GM23248 (cell line): ENCODE measurements at regions not wholly inside any gene's neighbourhood (a gene's known extent, or its start where the extent isn't known, plus 50 kb on each side); places are given as distances from the start of the nearest gene placed in this dataset.

Source experiments
- DNase-seq: peaks from one replicate; pipeline ENCODE4 v3.0.0-alpha.2; 2015
- H2AFZ ChIP-seq: fragments of 200-600 bp; sonication (generic); 2 replicates; pipeline ENCODE4 v1.6.1; 2016; ENCODE audit warnings: antibody characterized with exemption
- H3F3A ChIP-seq: fragments of 200-600 bp; sonication (generic); 2 replicates; pipeline ENCODE4 v1.6.1; 2016; ENCODE audit warnings: mild to moderate bottlenecking, antibody characterized with exemption, mixed run types; ENCODE audit not compliant: insufficient read depth
- H3K27ac ChIP-seq: fragments of 200-600 bp; sonication (generic); 2 replicates; pipeline ENCODE4 v1.5.1; 2016; ENCODE audit warnings: mild to moderate bottlenecking
- H3K27me3 ChIP-seq: fragments of 200-600 bp; sonication (generic); replicated peaks from 2 replicates; pipeline ENCODE4 v1.6.1; 2016; ENCODE audit warnings: mild to moderate bottlenecking; ENCODE audit not compliant: insufficient read depth
- H3K36me3 ChIP-seq: fragments of 200-600 bp; sonication (generic); 2 replicates; pipeline ENCODE4 v1.6.1; 2016; ENCODE audit warnings: low read depth, mild to moderate bottlenecking
- H3K4me1 ChIP-seq: fragments of 200-600 bp; sonication (generic); 2 replicates; pipeline ENCODE4 v1.6.1; 2016; ENCODE audit warnings: mild to moderate bottlenecking; ENCODE audit not compliant: insufficient read depth
- H3K4me2 ChIP-seq: fragments of 200-600 bp; sonication (generic); one replicate; pipeline ENCODE4 v1.6.1; 2016; ENCODE audit warnings: mild to moderate bottlenecking; ENCODE audit not compliant: unreplicated experiment
- H3K4me3 ChIP-seq: fragments of 200-600 bp; sonication (generic); 2 replicates; pipeline ENCODE4 v1.5.1; 2016; ENCODE audit warnings: mild to moderate bottlenecking
- H3K79me2 ChIP-seq: fragments of 200-600 bp; sonication (generic); 2 replicates; pipeline ENCODE4 v1.6.1; 2016; ENCODE audit warnings: mild to moderate bottlenecking; ENCODE audit not compliant: insufficient read depth
- H3K9ac ChIP-seq: fragments of 200-600 bp; sonication (generic); 2 replicates; pipeline ENCODE4 v1.6.1; 2016; ENCODE audit warnings: mild to moderate bottlenecking
- H3K9me2 ChIP-seq: fragments of 200-600 bp; sonication (generic); 2 replicates; pipeline ENCODE4 v1.6.1; 2016; ENCODE audit warnings: mixed run types, mild to moderate bottlenecking, moderate library complexity; ENCODE audit not compliant: insufficient read depth
- H3K9me3 ChIP-seq: fragments of 200-600 bp; sonication (generic); one replicate; pipeline ENCODE4 v1.6.1; 2017; ENCODE audit warnings: low read depth
- H4K20me1 ChIP-seq: fragments of 200-600 bp; sonication (generic); 2 replicates; pipeline ENCODE4 v1.6.0; 2016; ENCODE audit not compliant: insufficient read depth
- EZH2 ChIP-seq: fragments of 200-600 bp; sonication (generic); IDR thresholded peaks from 2 replicates; pipeline ENCODE4 v1.6.1; 2018; ENCODE audit warnings: antibody characterized with exemption, mild to moderate bottlenecking; ENCODE audit not compliant: insufficient read depth, poor library complexity, severe bottlenecking
- EZH2phosphoT487 ChIP-seq: fragments of 200-600 bp; sonication (generic); IDR thresholded peaks from 2 replicates; pipeline ENCODE4 v1.6.1; 2018; ENCODE audit warnings: antibody characterized with exemption, moderate library complexity, mild to moderate bottlenecking, low read depth; ENCODE audit not compliant: insufficient read depth
- WGBS, 2 experiments: methylation state at CpG; one replicate each; pipeline ENCODE4 v1.1.6; 2015 to 2017; ENCODE audit warnings: low lambda C conversion rate in 2 of 2, low coverage in 1 of 2; ENCODE audit errors: missing lambda C conversion rate in 2 of 2; 5-methylcytosine and 5-hydroxymethylcytosine counted together
- in situ Hi-C: fragments of 300-500 bp; cut with MboI; formaldehyde crosslinking; loops from 2 replicates; pipeline ENCODE4 v1.15.0; 2020

DNA sequence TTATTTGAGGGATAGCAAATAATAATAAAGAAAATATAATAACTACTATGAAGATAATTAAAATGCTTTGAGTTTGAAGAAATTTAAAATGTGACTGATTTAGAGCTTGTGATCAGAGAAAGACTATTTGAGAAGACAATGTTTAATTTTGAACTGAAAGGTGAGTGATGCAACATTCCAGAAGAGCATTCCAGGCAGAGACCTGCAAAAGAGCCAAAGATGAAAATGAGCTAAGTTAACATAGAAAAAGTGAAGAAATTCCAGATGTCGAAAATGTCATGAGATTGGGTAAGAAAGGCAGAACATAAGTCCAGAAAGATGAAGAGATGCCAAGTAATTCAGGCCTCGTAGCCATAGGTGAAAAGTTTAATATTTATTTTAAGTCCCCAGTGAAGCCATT lies 215.8 kb downstream of the FSIP2 start:
- Histone ChIP-seq H3K9me3 (no peaks in the 10 kb centered on the region), H3K27me3 (no peaks in the 10 kb centered on the region), H4K20me1 (no peaks in the 10 kb centered on the region), H3K79me2 (no peaks in the 10 kb centered on the region), H2AFZ (no peak overlapping the region), H3K27ac (no peak overlapping the region), H3K9me2 (no peaks in the 10 kb centered on the region), H3K4me1 (no peaks in the 10 kb centered on the region), H3K9ac (no peak overlapping the region), H3K4me2 (no peak overlapping the region), H3K4me3 (no peak overlapping the region), H3K36me3 (no peaks in the 10 kb centered on the region), H3F3A (no peaks in the 10 kb centered on the region)
- TF ChIP-seq EZH2phosphoT487 = no peak
- in situ Hi-C loops = no loop called here
- 22 to 25% methylated on average over 2 of the region's 2 CpGs for WGBS, 2 experiments
- DNase-seq = no peak

- Histone ChIP-seq H3K9me2 (no peaks in the 10 kb centered on the region), H3K27me3 (no peaks in the 10 kb centered on the region), H3F3A (no peaks in the 10 kb centered on the region), H3K79me2 (no peaks in the 10 kb centered on the region), H4K20me1 (no peaks in the 10 kb centered on the region), H3K4me3 (no peak overlapping the region), H3K9ac (no peak overlapping the region), H3K36me3 (no peaks in the 10 kb centered on the region), H3K4me1 (no peaks in the 10 kb centered on the region), H3K27ac (no peak overlapping the region), H3K4me2 (no peak overlapping the region), H2AFZ (no peak overlapping the region), H3K9me3 (no peaks in the 10 kb centered on the region)
- WGBS, 2 experiments = 74 to 77% methylated on average over 1 of the region's 1 CpG
- DNase-seq = no peak
- TF ChIP-seq EZH2phosphoT487 (no peak), EZH2 (no peak)
- in situ Hi-C loops = no loop called here
Measured at GRCh38 chr2:185955050-185955449, 216.4 kb downstream of the FSIP2 start.

GRCh38 chr2:185967335-185967734 lies 228.7 kb downstream of the FSIP2 start:
- no peak for DNase-seq
- no peaks in the 10 kb centered on the region for H3K79me2 ChIP-seq
- H4K20me1 ChIP-seq = no peaks in the 10 kb centered on the region
- no peak overlapping the region for H3K9ac ChIP-seq
- H3K4me2 ChIP-seq = no peak overlapping the region
- no peaks in the 10 kb centered on the region for H3K9me2 ChIP-seq
- no peaks in the 10 kb centered on the region for H3K36me3 ChIP-seq
- H3K4me3 ChIP-seq = no peak overlapping the region
- H3K27ac ChIP-seq = no peak overlapping the region
- no peaks in the 10 kb centered on the region for H3F3A ChIP-seq
- no peaks in the 10 kb centered on the region for H3K9me3 ChIP-seq
- TF ChIP-seq EZH2phosphoT487 (no peak), EZH2 (no peak)
- 73 to 90% methylated on average over 5 of the region's 5 CpGs for WGBS, 2 experiments
- no peaks in the 10 kb centered on the region for H3K4me1 ChIP-seq
- H3K27me3 ChIP-seq = no peaks in the 10 kb centered on the region
- no peak overlapping the region for H2AFZ ChIP-seq
- in situ Hi-C loops = no loop called here

GRCh38 chr2:185970148-185970852 lies 231.7 kb downstream of the FSIP2 start:
- H4K20me1 ChIP-seq = no peaks in the 10 kb centered on the region
- peak; percentile 2 for DNase-seq
- no peaks in the 10 kb centered on the region for H3K9me2 ChIP-seq
- H3K27me3 ChIP-seq = no peaks in the 10 kb centered on the region
- H3K4me2 ChIP-seq = no peak overlapping the region
- no peak overlapping the region for H3K4me3 ChIP-seq
- no peaks in the 10 kb centered on the region for H3K9me3 ChIP-seq
- no peak overlapping the region for H3K27ac ChIP-seq
- no peaks in the 10 kb centered on the region for H3K36me3 ChIP-seq
- H3F3A ChIP-seq = no peaks in the 10 kb centered on the region
- H2AFZ ChIP-seq = no peak overlapping the region
- TF ChIP-seq EZH2phosphoT487 = no peak
- no peak overlapping the region for H3K9ac ChIP-seq
- in situ Hi-C loops = no loop called here
- 73 to 83% methylated on average over 3 of the region's 3 CpGs for WGBS, 2 experiments
- no peaks in the 10 kb centered on the region for H3K4me1 ChIP-seq
- no peaks in the 10 kb centered on the region for H3K79me2 ChIP-seq
